OCI-LY3 (cell line): ENCODE measurements at regions not wholly inside any gene's neighbourhood (a gene's known extent, or its start where the extent isn't known, plus 50 kb on each side); places are given as distances from the start of the nearest gene placed in this dataset.

Source experiments
- H2AFZ ChIP-seq: fragments of 200-600, 300-600 bp; shearing (Covaris generic); 2 replicates; pipeline ENCODE4 v1.6.0; 2014; ENCODE audit warnings: antibody characterized with exemption, low read depth, low read length
- H3K27ac ChIP-seq: fragments of 200-600, 300-600 bp; sonication (generic); 2 replicates; pipeline ENCODE4 v1.5.1; 2014; ENCODE audit warnings: mild to moderate bottlenecking, low read length, moderate library complexity, mixed read lengths
- H3K27me3 ChIP-seq: fragments of 200-600, 300-600 bp; sonication (generic); 2 replicates; pipeline ENCODE4 v1.6.1; 2014; ENCODE audit warnings: low read depth, low read length, mixed read lengths
- H3K36me3 ChIP-seq: fragments of 200-600, 300-600 bp; sonication (generic); replicated peaks from 2 replicates; pipeline ENCODE3; 2014; ENCODE audit warnings: low read depth, low read length, mixed read lengths
- H3K4me1 ChIP-seq: fragments of 300-600, 200-600 bp; sonication (generic); 2 replicates; pipeline ENCODE4 v1.6.1; 2014; ENCODE audit warnings: low read length, mixed read lengths
- H3K4me2 ChIP-seq: fragments of 200-600, 300-600 bp; sonication (generic); 2 replicates; pipeline ENCODE4 v1.6.1; 2014; ENCODE audit warnings: low read length, mixed read lengths
- H3K4me3 ChIP-seq: fragments of 300-600, 200-600 bp; sonication (generic); 2 replicates; pipeline ENCODE4 v1.5.1; 2014; ENCODE audit warnings: antibody characterized with exemption, mild to moderate bottlenecking, low read length, moderate library complexity
- H3K79me2 ChIP-seq: fragments of 300-600, 200-600 bp; shearing (Covaris generic); 2 replicates; pipeline ENCODE4 v1.6.1; 2014; ENCODE audit warnings: mild to moderate bottlenecking, low read length, mixed read lengths
- H3K9ac ChIP-seq: fragments of 300-600, 200-600 bp; shearing (Covaris generic); 2 replicates; pipeline ENCODE4 v1.6.0; 2014; ENCODE audit warnings: mild to moderate bottlenecking, low read length, moderate library complexity
- H3K9me3 ChIP-seq: fragments of 200-600, 300-600 bp; shearing (Covaris generic); 2 replicates; pipeline ENCODE4 v1.6.1; 2014; ENCODE audit warnings: low read length, mixed read lengths; ENCODE audit not compliant: insufficient read depth
- H4K20me1 ChIP-seq: fragments of 200-600, 300-600 bp; sonication (generic); 2 replicates; pipeline ENCODE4 v1.6.1; 2016; ENCODE audit warnings: low read length, mixed read lengths; ENCODE audit not compliant: insufficient read depth
- CTCF ChIP-seq: fragments of 200-600, 300-600 bp; sonication (generic); IDR thresholded peaks from 2 replicates; pipeline ENCODE4 v1.5.1; 2014; ENCODE audit warnings: antibody characterized with exemption, low read length, low read depth
- EZH2phosphoT487 ChIP-seq: fragments of 200-600 bp; shearing (Covaris generic); IDR thresholded peaks from 2 replicates; pipeline ENCODE4 v1.6.1; 2018; ENCODE audit warnings: antibody characterized with exemption, mixed run types, low read depth

- Histone ChIP-seq H3K9me3 (no peaks in the 10 kb centered on the region), H3K79me2 (no peaks in the 10 kb centered on the region), H2AFZ (no peak overlapping the region), H3K27ac (no peak overlapping the region), H4K20me1 (no peaks in the 10 kb centered on the region), H3K9ac (no peak overlapping the region), H3K4me2 (no peak overlapping the region), H3K36me3 (no peaks in the 10 kb centered on the region), H3K4me3 (no peak overlapping the region), H3K27me3 (no peaks in the 10 kb centered on the region; the same call in 1 of the 2 replicates), H3K4me1 (peaks cover 8% of the 10 kb centered on the region; the same call in 1 of the 2 replicates)
- TF ChIP-seq CTCF (no peak), EZH2phosphoT487 (no peak)
These were observed 116.0 kb upstream of the ARGLU1 start for GRCh38 chr13:106683918-106684317.

- Histone ChIP-seq H3K27ac (no peak overlapping the region), H4K20me1 (no peaks in the 10 kb centered on the region), H3K36me3 (no peaks in the 10 kb centered on the region), H3K4me1 (peaks cover 8% of the 10 kb centered on the region; the same call in 1 of the 2 replicates), H3K9me3 (no peaks in the 10 kb centered on the region), H3K79me2 (no peaks in the 10 kb centered on the region), H3K4me2 (no peak overlapping the region), H3K9ac (no peak overlapping the region), H3K4me3 (no peak overlapping the region), H2AFZ (no peak overlapping the region), H3K27me3 (no peaks in the 10 kb centered on the region; the same call in 1 of the 2 replicates)
- TF ChIP-seq CTCF (no peak), EZH2phosphoT487 (no peak)
These were observed 115.2 kb upstream of the ARGLU1 start for GRCh38 chr13:106683179-106683578.

- Histone ChIP-seq H3K9ac (no peak overlapping the region), H4K20me1 (no peaks in the 10 kb centered on the region), H3K4me1 (peaks cover 8% of the 10 kb centered on the region; the same call in 1 of the 2 replicates), H3K4me3 (no peak overlapping the region), H3K27me3 (no peaks in the 10 kb centered on the region; the same call in 1 of the 2 replicates), H3K36me3 (no peaks in the 10 kb centered on the region), H3K4me2 (no peak overlapping the region), H3K9me3 (no peaks in the 10 kb centered on the region), H2AFZ (no peak overlapping the region), H3K27ac (no peak overlapping the region), H3K79me2 (no peaks in the 10 kb centered on the region)
- TF ChIP-seq CTCF (no peak), EZH2phosphoT487 (no peak)
These were observed 114.1 kb upstream of the ARGLU1 start for GRCh38 chr13:106681997-106682396.

DNA sequence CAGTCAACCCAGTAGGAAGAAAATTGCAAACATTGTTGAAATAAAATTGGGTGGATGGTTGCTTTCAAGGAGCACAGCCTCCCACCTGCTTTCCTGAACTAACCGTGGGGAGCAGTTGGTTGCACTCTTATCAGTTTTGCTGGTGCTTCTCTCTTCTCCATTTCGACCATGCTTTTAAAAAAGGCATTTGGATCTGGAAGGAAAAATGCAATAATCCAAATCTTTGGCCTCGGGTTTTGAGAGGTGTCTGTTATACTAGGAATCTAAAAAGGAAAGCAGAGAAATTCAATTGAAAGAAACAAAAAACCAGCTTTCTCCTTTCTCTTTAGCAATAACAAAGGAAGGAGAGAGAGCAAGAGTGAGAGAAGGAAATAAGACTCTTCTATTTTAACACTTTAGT lies 113.6 kb upstream of the ARGLU1 start:
- Histone ChIP-seq H3K79me2 (no peaks in the 10 kb centered on the region), H2AFZ (no peak overlapping the region), H3K9me3 (no peaks in the 10 kb centered on the region), H4K20me1 (no peaks in the 10 kb centered on the region), H3K27me3 (no peaks in the 10 kb centered on the region; the same call in 1 of the 2 replicates), H3K36me3 (no peaks in the 10 kb centered on the region), H3K27ac (no peak overlapping the region), H3K4me2 (no peak overlapping the region), H3K9ac (no peak overlapping the region), H3K4me1 (peaks cover 8% of the 10 kb centered on the region; the same call in 1 of the 2 replicates), H3K4me3 (no peak overlapping the region)
- TF ChIP-seq CTCF (no peak), EZH2phosphoT487 (no peak)
